Ishikawa (cell line): ENCODE measurements at regions not wholly inside any gene's neighbourhood (a gene's known extent, or its start where the extent isn't known, plus 50 kb on each side); places are given as distances from the start of the nearest gene placed in this dataset.
A peak's percentile ranks its signal among the peaks of the same experiment; 100 is the strongest.

Source experiments
- CEBPB ChIP-seq: IDR thresholded peaks from 2 replicates; pipeline ENCODE4 v1.6.1; 2012
- CREB1 ChIP-seq: IDR thresholded peaks from 2 replicates; pipeline ENCODE4 v1.6.1; 2012; ENCODE audit warnings: low read depth
- EGR1 ChIP-seq: IDR thresholded peaks from 2 replicates; pipeline ENCODE4 v1.6.1; 2012
- EP300 ChIP-seq: IDR thresholded peaks from 2 replicates; pipeline ENCODE4 v1.6.1; 2012; ENCODE audit warnings: borderline replicate concordance
- FOXM1 ChIP-seq: IDR thresholded peaks from 2 replicates; pipeline ENCODE4 v1.6.1; 2012; ENCODE audit warnings: low read depth, borderline replicate concordance
- MAX ChIP-seq: IDR thresholded peaks from 2 replicates; pipeline ENCODE4 v1.6.1; 2012
- NFIC ChIP-seq: IDR thresholded peaks from 2 replicates; pipeline ENCODE4 v1.6.1; 2012
- RAD21 ChIP-seq: IDR thresholded peaks from 2 replicates; pipeline ENCODE4 v1.6.1; 2012; ENCODE audit warnings: low read depth
- REST ChIP-seq: IDR thresholded peaks from 2 replicates; pipeline ENCODE4 v1.6.1; 2012; ENCODE audit warnings: low read depth, mild to moderate bottlenecking
- TAF1 ChIP-seq: IDR thresholded peaks from 2 replicates; pipeline ENCODE4 v1.6.1; 2012; ENCODE audit warnings: low read depth, mild to moderate bottlenecking
- TCF12 ChIP-seq: IDR thresholded peaks from 2 replicates; pipeline ENCODE4 v1.6.1; 2012; ENCODE audit warnings: low read depth
- TEAD4 ChIP-seq: IDR thresholded peaks from 2 replicates; pipeline ENCODE4 v1.6.1; 2012
- YY1 ChIP-seq: IDR thresholded peaks from 2 replicates; pipeline ENCODE4 v1.6.1; 2012; ENCODE audit warnings: low read depth
- ZBTB7A ChIP-seq: IDR thresholded peaks from 2 replicates; pipeline ENCODE4 v1.6.1; 2012; ENCODE audit warnings: low read depth
- TF ChIP-seq, protein P1 (sequence below): IDR thresholded peaks from 2 replicates; pipeline ENCODE4 v1.6.1; 2012

DNA sequence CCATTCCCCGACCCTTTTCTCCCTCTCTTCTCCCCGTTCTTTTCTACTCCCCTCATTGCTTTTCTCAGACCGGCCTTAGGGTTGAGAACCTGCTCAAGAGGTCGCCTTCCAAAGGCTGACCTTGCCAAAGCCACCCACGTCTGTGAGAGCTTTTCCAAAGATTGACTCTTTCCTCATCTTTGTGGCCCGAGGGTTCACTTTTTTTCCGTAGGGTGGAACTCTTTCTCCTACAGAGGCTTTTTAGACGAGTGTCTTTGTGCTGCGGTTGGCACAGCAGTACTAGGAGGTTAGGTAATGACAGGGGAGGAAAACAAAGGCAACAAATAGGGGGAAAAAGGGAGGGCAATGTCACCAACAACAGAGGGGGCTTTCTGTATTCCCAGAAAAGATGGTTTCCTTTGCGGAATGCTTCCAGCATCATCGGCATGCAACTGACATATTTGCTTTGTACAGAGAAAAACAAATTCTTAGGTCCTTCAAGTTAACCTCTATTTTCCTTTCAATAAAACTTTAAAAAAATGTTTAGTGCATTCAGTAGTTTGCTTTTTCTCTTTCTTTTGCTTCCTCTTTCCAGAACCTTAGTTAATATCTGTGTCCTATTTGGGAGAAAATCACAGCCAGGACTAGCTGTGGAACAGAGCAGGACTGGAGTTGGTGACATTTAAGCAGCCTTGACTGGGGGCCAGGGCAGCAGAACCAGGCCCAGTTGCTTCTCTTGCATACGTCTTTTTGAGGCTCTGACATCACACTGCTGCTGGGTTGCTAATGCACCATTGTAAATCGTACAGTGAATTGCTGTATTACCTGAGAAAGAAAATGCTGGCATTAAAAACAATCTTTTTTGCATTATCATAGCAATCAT lies 188.1 kb upstream of the FANCL start:
- no peak for TF ChIP-seq TAF1
- TF ChIP-seq CEBPB = no peak
- TF ChIP-seq TEAD4 = no peak
- no peak for TF ChIP-seq CREB1
- TF ChIP-seq YY1 = no peak
- no peak for TF ChIP-seq FOXM1
- no peak for TF ChIP-seq EP300
- no peak for TF ChIP-seq REST

GRCh38 chr2:58428096-58429013 lies 187.2 kb upstream of the FANCL start:
- TF ChIP-seq YY1 (0 out of 2 replicates have a peak, but pooled peaks have one; percentile 48), CEBPB (no peak)

- TF ChIP-seq REST (peak; percentile 77), MAX (peak; percentile 56; the same call in 1 of the 2 replicates)
- TF ChIP-seq, protein P1, sequence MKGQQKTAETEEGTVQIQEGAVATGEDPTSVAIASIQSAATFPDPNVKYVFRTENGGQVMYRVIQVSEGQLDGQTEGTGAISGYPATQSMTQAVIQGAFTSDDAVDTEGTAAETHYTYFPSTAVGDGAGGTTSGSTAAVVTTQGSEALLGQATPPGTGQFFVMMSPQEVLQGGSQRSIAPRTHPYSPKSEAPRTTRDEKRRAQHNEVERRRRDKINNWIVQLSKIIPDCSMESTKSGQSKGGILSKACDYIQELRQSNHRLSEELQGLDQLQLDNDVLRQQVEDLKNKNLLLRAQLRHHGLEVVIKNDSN = no peak
Observed at GRCh38 chr2:58427572-58428095, 186.5 kb upstream of the FANCL start.

DNA sequence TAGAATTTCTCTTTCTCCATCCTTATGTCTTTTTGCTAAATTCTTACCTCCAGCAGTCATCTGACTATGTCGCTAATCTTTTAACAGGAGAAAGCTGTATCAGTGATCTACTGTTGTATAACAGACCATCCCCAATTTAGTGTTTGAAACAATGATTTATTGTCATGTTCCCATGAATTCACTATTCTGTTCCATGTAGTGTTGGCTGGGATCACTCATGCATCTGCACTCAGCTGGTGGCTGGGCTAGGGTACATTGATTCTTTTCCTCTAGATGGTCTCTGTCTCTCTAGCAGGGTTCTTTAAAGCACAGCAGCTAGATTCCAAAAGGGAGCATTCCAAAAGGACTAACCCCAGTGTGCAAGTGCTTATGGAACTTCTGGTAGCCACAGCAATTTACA lies 184.2 kb upstream of the FANCL start:
- TF ChIP-seq FOXM1 = no peak
- TF ChIP-seq YY1 = no peak
- no peak for TF ChIP-seq EP300
- TF ChIP-seq CREB1 = no peak
- no peak for TF ChIP-seq TEAD4
- no peak for TF ChIP-seq RAD21
- TF ChIP-seq, protein P1 = no peak
- TF ChIP-seq REST = no peak
- no peak for TF ChIP-seq CEBPB
- no peak for TF ChIP-seq TCF12

GRCh38 chr2:58419983-58420382 lies 178.9 kb upstream of the FANCL start:
- TF ChIP-seq EP300 = no peak
- no peak for TF ChIP-seq TEAD4
- TF ChIP-seq TAF1 = no peak
- TF ChIP-seq FOXM1 = no peak
- TF ChIP-seq, protein P1 = no peak
- TF ChIP-seq CEBPB = no peak
- TF ChIP-seq MAX = no peak
- TF ChIP-seq TCF12 = no peak
- TF ChIP-seq RAD21 = no peak
- TF ChIP-seq REST = no peak
- TF ChIP-seq NFIC = no peak
- TF ChIP-seq EGR1 = no peak
- no peak for TF ChIP-seq CREB1
- no peak for TF ChIP-seq ZBTB7A
